UCSD-AML1 (cell line): ENCODE measurements at regions not wholly inside any gene's neighbourhood (a gene's known extent, or its start where the extent isn't known, plus 50 kb on each side); places are given as distances from the start of the nearest gene placed in this dataset.

Experiments used
- DNase-seq: peaks from one replicate; lab custom pipeline; 2025; ENCODE audit not compliant: unreplicated experiment; lab: John Stamatoyannopoulos, UW

DNA sequence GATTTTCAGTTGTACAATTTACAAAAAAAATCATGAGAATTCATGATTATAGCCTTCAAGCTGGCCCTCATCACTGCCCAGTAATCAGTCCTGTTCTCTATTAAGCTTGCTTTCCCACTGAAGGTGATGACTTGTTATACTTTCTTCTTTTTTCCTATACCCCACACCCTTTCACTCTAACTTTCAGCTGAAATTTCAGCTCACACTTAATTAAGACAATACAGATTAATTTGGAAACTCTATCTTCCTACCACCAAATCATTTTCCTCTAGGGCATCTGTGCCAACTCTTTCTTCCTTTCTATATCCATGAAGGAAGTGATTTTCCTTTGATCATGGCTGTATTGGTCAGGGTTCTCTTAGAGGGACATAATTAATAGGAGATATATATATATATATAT, 449.9 kb downstream of the CD109 start:
- no peak for DNase-seq

GRCh38 chr6:74137911-74138310, 441.9 kb downstream of the CD109 start:
- no peak for DNase-seq

DNA sequence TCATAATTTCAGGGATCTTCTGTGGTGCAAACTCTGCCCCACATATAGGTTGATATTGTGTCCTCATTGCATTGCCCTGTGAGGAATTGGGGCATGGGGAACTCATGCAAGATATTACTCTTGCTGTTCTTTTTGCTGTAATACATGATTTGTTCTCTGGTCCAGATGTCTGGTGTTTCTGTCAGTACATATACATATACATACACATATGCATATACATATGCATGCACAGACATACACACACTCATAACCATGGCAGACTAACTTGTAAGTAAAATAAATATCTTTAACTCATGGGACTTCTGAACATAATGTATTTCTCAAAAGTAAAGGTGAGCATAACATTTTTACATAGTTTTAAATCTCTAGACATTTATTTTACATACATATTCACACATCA, 438.3 kb downstream of the CD109 start:
- no peak for DNase-seq

DNA sequence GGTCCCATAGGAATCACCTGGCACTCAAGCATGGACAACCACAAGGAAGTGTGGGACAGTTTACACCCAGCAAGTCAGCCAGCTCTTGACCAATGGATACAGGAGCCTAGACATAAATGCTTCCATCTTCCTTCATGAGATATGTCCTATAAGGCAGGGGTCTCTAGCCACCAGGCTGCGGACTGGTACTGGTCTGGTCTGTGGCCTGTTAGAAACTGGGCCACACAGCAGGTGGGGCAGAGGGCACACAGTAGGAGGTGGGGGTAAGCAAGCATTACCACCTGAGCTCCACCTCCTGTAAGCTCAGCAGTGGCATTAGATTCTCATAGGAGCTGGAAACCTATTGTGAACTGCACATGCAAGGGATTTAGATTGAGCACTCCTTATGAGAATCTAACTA, 437.1 kb downstream of the CD109 start:
- DNase-seq: no peak

GRCh38 chr6:74130641-74131040, 434.6 kb downstream of the CD109 start:
- no peak for DNase-seq

DNA sequence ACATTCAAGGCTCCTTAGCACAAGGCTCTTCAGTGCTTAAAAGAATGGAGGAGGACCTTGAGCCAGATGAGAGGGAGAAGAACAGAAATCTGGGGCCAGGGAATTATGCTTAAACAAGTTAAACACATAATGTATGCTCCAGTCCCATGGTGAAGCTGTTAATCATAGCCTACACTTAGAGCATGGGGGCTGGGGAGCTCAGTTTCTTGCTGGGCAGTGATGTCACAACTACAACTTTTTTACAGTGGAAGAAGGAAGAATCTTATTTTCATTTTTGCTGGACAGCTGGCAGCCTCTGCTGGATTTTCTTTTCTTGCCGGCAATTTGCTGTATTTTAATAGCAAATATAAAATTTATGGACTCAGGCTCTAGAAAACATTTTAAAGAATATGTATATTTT, 432.5 kb downstream of the CD109 start:
- DNase-seq: no peak

- no peak for DNase-seq
Observed at GRCh38 chr6:74117113-74117512, 421.1 kb downstream of the CD109 start.

DNA sequence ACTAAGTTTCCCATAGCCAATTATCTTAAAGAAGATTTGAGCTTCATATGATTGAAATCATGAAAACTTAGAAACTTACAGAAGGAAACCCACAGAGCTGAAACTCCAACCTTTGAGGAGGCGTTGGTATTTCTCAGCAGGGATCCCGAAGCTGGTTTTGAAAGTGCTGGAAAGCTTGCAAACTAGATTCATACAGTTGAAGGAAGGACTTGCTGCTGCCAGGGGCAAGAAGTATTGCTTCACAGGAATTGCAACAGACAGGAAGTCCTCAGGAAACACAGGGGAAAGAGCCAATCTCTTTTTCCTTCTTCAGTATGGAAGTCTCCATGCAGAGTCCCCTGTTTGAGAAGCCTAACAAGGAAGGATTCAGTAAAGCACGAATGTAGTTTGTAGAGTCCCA, 419.7 kb downstream of the CD109 start:
- no peak for DNase-seq

- no peak for DNase-seq
Observed at GRCh38 chr6:74114428-74114827, 418.4 kb downstream of the CD109 start.

GRCh38 chr6:74113901-74114300, 417.9 kb downstream of the CD109 start:
- DNase-seq: no peak

GRCh38 chr6:74103417-74103816, 407.4 kb downstream of the CD109 start:
- no peak for DNase-seq

- no peak for DNase-seq
Observed at GRCh38 chr6:74100719-74101287, 404.8 kb downstream of the CD109 start.

DNA sequence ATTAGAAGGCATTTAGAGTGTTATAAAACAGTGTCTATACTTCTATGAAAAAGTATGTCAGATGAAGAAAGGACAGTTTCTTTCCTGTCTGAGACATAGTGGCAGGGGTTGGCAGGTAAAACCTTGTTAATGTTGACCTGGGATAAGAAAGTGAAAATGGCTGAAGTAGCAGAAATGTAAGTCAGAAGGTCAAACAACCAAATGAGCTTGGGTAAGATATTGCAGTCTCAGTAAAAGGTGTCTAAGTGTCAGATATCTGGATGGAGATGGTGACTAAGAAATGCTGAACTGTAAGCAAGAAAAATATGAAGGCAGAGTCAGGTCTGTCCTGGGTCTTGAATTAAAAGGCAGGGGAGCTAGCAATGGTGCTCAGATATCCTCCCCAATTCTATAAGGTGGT, 400.3 kb downstream of the CD109 start:
- DNase-seq: no peak

DNA sequence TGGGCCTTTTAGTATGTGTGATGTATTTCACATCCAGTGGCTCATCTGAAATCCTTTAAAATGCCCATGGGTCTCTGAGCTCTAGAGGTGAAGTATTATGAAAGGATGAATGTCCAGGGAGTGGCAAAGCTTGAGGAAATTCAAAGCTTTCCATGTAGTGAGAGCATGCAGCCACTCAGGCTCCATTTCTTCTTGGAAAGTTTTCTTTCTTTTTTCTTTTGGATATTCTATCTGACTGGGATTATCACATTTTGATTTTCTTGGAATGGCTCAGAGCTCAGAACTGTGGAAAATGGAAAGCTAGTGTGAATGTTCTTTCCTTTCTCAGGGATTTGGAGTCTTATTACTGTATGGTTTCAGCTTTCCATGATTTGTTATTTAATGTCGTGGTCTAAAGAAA, 397.4 kb downstream of the CD109 start:
- no peak for DNase-seq

DNA sequence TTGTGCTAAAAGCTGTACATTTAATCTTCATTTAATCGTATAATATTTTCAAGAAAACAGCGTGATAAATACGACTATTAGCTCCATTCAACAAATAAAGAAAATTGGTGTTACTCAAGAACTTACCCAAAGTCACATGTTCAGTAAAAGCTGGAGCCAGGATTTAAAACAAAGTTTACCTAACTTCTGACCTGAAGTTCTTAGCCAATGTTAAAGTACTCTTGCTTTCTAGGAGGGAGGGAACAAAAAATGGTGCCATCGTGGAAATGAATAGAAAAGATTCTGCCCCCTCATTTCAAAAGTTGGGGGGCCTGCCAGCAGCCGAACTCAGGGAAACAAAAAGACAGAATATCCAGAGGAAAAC, 395.8 kb downstream of the CD109 start:
- DNase-seq: no peak

GRCh38 chr6:74091136-74091793, 395.3 kb downstream of the CD109 start:
- DNase-seq: no peak

GRCh38 chr6:74087899-74088298, 391.9 kb downstream of the CD109 start:
- DNase-seq: no peak

DNA sequence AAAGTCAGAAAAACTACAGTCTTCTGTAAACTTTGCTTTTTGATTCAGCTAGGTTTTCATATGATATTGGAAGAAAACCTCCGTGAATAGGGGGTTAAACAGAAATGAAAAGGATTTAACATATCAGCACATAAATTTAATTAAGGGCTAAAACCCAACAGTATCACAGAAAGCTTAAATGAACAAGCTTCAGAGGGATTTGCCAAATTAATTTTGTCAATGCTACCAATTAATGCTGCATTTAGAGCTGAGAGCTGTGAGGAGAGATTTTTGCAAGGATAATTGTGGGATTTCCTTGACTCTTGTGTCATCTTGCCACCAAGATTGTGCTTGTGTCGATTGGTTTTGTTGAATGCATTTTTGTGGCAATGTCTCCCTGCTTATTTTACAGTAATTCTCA, 379.9 kb downstream of the CD109 start:
- no peak for DNase-seq

DNA sequence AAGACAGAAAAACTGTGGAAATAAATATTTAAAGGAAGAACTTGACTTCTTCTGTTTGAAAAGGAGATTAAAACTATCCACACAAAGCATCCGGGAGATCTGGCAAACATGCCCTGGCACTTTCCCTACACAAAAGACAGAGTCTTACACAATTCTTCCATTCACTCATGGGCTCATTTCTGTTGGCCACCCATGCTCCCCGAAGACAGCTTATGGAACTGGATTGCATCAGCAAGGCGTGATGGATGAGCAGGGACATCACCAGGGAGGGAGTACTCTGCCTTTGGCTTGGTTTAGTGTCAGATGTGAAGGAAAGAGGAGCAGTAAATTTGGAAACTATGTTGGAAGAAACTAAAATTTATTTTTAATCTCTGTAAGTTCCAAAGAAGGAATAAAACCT, 379.3 kb downstream of the CD109 start:
- DNase-seq: no peak

GRCh38 chr6:74074645-74075044, 378.6 kb downstream of the CD109 start:
- no peak for DNase-seq

DNA sequence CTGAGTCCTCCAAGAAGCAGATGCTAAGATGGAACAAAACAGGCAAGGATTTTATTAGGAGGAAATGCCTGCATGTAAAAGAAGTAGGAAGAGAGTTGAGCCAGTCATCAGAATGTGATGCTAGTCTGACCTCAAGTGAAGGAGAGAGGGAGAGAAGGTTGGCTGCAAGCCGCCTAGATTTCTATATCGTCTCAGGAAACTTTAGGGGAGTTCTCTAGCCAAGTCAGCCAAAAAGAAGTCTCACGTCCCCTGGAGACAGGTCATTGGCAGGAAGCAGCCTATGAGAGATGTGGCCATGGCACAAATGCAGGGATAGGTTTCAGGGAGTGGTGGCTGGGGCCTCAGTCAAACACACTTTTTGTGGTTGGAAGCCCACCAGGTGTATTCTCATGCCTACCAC, 378.0 kb downstream of the CD109 start:
- no peak for DNase-seq

DNA sequence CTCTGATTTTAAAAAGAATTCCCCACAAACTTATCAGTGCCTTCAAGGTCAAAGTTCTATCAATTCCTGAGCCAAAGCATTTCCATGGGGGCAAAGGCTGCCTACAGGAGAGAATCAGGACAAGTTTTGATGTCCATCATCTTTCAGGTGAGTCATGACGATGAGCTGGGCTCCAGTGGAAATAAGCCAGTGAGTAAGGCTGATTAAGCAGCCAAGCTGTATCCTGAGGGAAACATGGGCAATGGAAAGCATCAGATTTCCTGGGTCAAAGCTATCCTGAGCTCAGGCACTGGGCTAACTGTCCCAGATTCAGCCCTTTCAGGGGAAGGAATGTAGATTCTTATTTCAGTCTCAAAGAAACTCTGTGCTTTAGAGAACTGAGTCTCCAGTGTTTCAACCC, 377.4 kb downstream of the CD109 start:
- no peak for DNase-seq

DNA sequence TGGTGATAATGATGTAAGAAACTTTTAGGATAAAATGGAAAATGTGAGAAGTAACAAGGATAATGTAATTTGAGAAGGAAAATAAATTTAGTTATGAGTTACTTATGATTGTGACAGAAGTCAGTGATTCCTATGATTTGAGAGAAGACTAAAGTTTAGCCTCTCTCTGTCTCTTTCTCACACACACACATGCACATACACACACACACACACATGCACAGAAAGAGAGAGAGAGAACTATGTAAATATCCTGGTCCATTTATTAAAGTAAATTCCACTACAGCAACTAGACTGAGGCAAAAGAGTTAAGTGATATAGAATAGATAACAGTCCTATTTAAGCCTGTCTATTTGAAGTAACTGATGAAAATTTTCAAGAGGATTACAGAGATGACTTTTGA, 375.2 kb downstream of the CD109 start:
- no peak for DNase-seq
